ENCODE measurements at regions not wholly inside any gene's neighbourhood (a gene's known extent, or its start where the extent isn't known, plus 50 kb on each side); places are given as distances from the start of the nearest gene placed in this dataset.

- TF ChIP-seq ZFX (IDR thresholded peaks at IDR 0.05), result no peak
- TF ChIP-seq, protein P1, sequence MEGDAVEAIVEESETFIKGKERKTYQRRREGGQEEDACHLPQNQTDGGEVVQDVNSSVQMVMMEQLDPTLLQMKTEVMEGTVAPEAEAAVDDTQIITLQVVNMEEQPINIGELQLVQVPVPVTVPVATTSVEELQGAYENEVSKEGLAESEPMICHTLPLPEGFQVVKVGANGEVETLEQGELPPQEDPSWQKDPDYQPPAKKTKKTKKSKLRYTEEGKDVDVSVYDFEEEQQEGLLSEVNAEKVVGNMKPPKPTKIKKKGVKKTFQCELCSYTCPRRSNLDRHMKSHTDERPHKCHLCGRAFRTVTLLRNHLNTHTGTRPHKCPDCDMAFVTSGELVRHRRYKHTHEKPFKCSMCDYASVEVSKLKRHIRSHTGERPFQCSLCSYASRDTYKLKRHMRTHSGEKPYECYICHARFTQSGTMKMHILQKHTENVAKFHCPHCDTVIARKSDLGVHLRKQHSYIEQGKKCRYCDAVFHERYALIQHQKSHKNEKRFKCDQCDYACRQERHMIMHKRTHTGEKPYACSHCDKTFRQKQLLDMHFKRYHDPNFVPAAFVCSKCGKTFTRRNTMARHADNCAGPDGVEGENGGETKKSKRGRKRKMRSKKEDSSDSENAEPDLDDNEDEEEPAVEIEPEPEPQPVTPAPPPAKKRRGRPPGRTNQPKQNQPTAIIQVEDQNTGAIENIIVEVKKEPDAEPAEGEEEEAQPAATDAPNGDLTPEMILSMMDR (conservative IDR thresholded peaks at IDR 0.05), result no peak
- no peak overlapping the region for H3K27ac ChIP-seq
Observed at GRCh38 chr12:34208331-34209258, 186.3 kb downstream of the ALG10 start.

- TF ChIP-seq ZFX (IDR thresholded peaks at IDR 0.05), result no peak
- H3K27ac ChIP-seq, result no peak overlapping the region
Observed at GRCh38 chr12:34209259-34209835, 187.1 kb downstream of the ALG10 start.

DNA sequence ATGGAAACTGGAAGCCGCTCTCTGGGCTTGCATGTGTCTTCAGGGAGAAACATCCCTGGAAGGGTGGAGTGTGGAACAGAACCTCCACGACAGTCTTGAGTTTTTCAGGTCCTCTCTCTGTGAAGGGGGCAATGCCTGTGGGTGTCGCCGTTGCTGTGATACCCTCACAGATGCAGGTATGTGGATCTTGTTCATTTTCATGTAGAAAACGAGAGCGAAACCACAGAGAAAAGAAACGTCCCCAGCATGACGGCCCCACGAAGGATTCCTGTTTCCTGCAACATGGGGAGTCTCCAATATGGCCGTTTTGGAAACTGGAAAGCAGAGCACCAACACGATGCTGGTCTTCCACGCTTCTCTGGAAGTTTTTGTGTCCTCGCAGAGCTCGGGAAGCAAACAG lies 187.9 kb downstream of the ALG10 start:
- TF ChIP-seq, protein P1 (conservative IDR thresholded peaks at IDR 0.05), result no peak
- no peak for TF ChIP-seq ZFX (IDR thresholded peaks at IDR 0.05)
- no peak overlapping the region for H3K27ac ChIP-seq

DNA sequence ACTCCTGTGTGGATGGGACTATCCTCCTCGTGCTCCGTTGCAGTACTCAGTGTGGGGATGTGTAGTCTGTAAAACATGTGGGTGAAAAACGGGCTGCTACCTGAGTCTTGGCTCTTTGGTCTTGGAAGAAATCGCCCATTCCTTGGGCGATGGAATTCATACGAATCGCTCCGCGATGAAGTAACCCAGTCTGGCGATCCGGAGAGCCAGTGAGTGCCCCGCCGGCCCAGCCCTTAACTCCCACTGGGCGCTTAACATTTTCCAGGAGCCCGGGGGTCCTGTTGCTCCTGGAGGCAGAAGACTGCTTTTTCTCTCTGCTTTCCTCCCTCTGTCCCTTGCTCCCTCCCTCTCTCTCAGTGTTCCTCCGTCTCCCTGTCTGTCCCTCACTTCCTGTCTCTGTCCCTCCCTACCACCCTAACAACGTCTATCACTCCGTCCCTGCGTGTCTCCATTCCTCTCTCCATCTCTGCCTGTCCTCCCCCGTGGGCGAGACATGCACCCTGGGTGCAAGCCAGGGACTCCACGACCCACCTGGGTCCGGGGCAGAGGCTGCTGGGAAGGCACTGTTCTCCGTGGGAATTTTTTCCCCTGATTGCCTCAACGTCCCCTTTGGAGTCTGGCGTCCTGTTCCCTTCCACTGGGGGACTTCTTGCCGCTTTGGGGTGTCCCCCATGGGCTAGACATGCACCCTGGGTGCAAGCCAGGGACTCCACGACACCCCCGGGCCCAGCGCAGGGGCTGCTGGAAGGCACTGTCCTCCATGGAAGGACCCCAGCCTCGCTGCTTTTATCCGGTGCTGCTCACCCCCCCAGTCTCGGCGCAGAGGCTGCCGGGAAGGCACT lies 188.6 kb downstream of the ALG10 start:
- H3K27ac ChIP-seq, result no peak overlapping the region
- TF ChIP-seq, protein P1 (conservative IDR thresholded peaks at IDR 0.05), result no peak

DNA sequence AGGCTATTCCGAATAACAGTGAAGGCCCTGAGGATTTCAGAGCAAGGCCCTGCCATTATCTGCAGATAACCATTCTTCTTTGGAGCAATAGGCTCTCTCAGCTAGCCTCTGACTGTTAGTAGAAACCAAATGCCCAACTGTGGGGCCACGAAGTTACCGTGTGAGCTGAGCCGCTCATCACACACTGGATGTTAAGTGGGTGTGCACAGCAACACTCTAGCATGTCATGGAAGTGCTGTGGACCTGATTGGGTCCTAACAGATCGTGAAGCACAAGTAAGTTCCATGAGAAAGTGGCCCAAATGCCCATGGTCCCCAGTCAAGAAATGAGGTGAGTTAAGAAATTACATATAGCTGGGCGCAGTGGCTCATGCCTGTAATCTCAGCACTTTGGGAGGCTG lies 190.4 kb downstream of the ALG10 start:
- TF ChIP-seq, protein P1 (conservative IDR thresholded peaks at IDR 0.05), result no peak
- no peak for TF ChIP-seq ZFX (IDR thresholded peaks at IDR 0.05)
- no peak overlapping the region for H3K27ac ChIP-seq

DNA sequence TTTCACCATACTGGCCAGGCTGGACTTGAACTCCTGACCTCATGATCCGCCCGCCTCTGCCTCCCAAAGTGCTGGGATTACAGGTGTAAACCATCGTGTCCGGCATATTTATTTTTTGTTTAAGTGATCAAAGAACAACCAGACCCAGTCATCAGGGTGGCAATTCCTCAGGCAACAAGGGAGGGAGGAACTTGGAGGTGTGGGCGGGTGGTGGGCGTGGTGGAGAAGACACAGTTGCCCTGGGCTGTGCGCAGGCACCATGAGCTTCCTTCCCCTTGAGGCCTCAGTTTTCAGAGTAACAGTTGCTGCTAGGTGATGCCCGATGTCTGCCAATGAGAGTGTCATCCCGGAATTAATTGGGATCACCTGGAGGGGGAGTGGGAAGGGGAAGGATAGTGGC lies 191.7 kb downstream of the ALG10 start:
- H3K27ac ChIP-seq, result no peak overlapping the region
- TF ChIP-seq, protein P1 (conservative IDR thresholded peaks at IDR 0.05), result no peak
- TF ChIP-seq ZFX (IDR thresholded peaks at IDR 0.05), result no peak

DNA sequence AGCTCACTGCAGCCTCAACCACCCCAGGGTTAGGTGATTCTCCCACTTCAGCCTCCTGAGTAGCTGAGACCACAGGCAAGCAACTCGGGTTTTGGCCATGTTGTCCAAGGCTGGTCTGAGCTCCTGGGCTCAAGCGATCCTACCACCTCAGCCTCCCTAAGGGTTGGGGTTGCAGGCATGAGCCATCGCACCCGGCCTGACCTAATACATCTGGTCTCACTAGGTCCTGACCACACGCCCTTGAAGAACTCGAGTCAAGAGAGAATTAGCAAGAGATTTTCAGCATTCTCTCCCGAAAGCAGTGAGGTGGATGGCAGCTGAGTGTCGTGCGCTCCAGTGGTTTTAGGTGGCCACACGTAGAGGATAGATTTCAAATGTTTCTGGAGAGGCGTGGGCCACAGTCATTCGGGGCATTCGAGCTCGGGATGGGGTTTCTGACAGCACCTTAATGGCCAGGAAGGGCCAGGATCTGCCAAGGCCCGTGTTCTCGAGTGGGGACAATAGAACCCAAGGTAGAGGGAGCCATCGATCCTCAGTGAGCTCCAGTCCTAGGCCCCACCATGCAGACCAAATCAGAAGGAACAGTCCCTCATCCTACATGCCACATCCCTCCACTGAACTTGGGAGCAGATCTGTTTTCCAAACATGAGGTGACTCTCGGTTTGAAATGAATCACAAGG lies 193.1 kb downstream of the ALG10 start:
- no peak for TF ChIP-seq ZFX (IDR thresholded peaks at IDR 0.05)
- TF ChIP-seq, protein P1 (conservative IDR thresholded peaks at IDR 0.05), result no peak

More for the DNA sequence above, 193.1 kb downstream of the ALG10 start:
- H3K27ac ChIP-seq, result no peak overlapping the region
